ENCODE measurements at regions not wholly inside any gene's neighbourhood (a gene's known extent, or its start where the extent isn't known, plus 50 kb on each side); places are given as distances from the start of the nearest gene placed in this dataset.

- H3K27ac ChIP-seq (ENCODE audit: low read depth in 1 of 2, low read length in 2 of 2): no peak overlapping the region
- Mint-ChIP-seq H3K9me3 (no peaks in the 10 kb centered on the region), H3K4me3 (no peak overlapping the region), H3K27me3 (no peaks in the 10 kb centered on the region), H3K36me3 (ENCODE audit: low read depth) (no peaks in the 10 kb centered on the region), H3K27ac (no peak overlapping the region), H3K4me1 (ENCODE audit: low read depth) (no peaks in the 10 kb centered on the region)
- DNase-seq (no peak), ATAC-seq (ENCODE audit: poor library complexity) (no peak)
- TF ChIP-seq CTCF (IDR thresholded peaks at IDR 0.05): no peak
- CTCF ChIA-PET: no interaction called here
- intact Hi-C loops (cut with DNase I, micrococcal nuclease): no loop called here
- no peaks in the 10 kb centered on the region for H3K9me3 ChIP-seq (ENCODE audit: control insufficient read depth in 1 of 2, insufficient read depth in 1 of 2, low read length in 2 of 2)
- H3K4me1 ChIP-seq (ENCODE audit: insufficient read depth, low read length): no peaks in the 10 kb centered on the region
- H3K4me3 ChIP-seq (ENCODE audit: low read length): no peak overlapping the region
- POLR2A ChIA-PET: no interaction called here
- no peaks in the 10 kb centered on the region for H3K27me3 ChIP-seq (ENCODE audit: control insufficient read depth in 1 of 2, insufficient read depth in 2 of 2, low read length in 2 of 2)
- H3K36me3 ChIP-seq (ENCODE audit: insufficient read depth, low read length): no peaks in the 10 kb centered on the region
These were observed 72.9 kb downstream of the CLDN34 start for GRCh38 chrX:10039821-10040793.

- TF ChIP-seq CTCF (IDR thresholded peaks at IDR 0.05): no peak
- Histone ChIP-seq H3K4me3 (ENCODE audit: low read length) (no peak overlapping the region), H3K27me3 (ENCODE audit: control insufficient read depth in 1 of 2, insufficient read depth in 2 of 2, low read length in 2 of 2) (no peaks in the 10 kb centered on the region), H3K27ac (ENCODE audit: low read depth in 1 of 2, low read length in 2 of 2) (no peak overlapping the region), H3K9me3 (ENCODE audit: control insufficient read depth in 1 of 2, insufficient read depth in 1 of 2, low read length in 2 of 2) (no peaks in the 10 kb centered on the region), H3K4me1 (ENCODE audit: insufficient read depth, low read length) (no peaks in the 10 kb centered on the region), H3K36me3 (ENCODE audit: insufficient read depth, low read length) (no peaks in the 10 kb centered on the region)
- Mint-ChIP-seq H3K4me1 (ENCODE audit: low read depth) (no peaks in the 10 kb centered on the region), H3K4me3 (no peak overlapping the region), H3K27ac (no peak overlapping the region), H3K27me3 (no peaks in the 10 kb centered on the region), H3K36me3 (ENCODE audit: low read depth) (no peaks in the 10 kb centered on the region), H3K9me3 (no peaks in the 10 kb centered on the region)
- ChIA-PET CTCF (no interaction called here), POLR2A (no interaction called here)
- ATAC-seq (ENCODE audit: poor library complexity) (no peak), DNase-seq (no peak)
- intact Hi-C loops (cut with DNase I, micrococcal nuclease): no loop called here
These were observed 73.8 kb downstream of the CLDN34 start for GRCh38 chrX:10040961-10041360.

GRCh38 chrX:10041383-10041782 lies 74.2 kb downstream of the CLDN34 start:
- ChIA-PET CTCF (no interaction called here), POLR2A (no interaction called here)
- H3K27me3 Mint-ChIP-seq: no peaks in the 10 kb centered on the region
- H3K36me3 Mint-ChIP-seq (ENCODE audit: low read depth): no peaks in the 10 kb centered on the region
- Histone ChIP-seq H3K27ac (ENCODE audit: low read depth in 1 of 2, low read length in 2 of 2) (no peak overlapping the region), H3K36me3 (ENCODE audit: insufficient read depth, low read length) (no peaks in the 10 kb centered on the region), H3K4me1 (ENCODE audit: insufficient read depth, low read length) (no peaks in the 10 kb centered on the region), H3K27me3 (ENCODE audit: control insufficient read depth in 1 of 2, insufficient read depth in 2 of 2, low read length in 2 of 2) (no peaks in the 10 kb centered on the region), H3K9me3 (ENCODE audit: control insufficient read depth in 1 of 2, insufficient read depth in 1 of 2, low read length in 2 of 2) (no peaks in the 10 kb centered on the region), H3K4me3 (ENCODE audit: low read length) (no peak overlapping the region)
- no peak for DNase-seq
- H3K27ac Mint-ChIP-seq: no peak overlapping the region
- intact Hi-C loops (cut with DNase I, micrococcal nuclease): no loop called here
- no peak for ATAC-seq (ENCODE audit: poor library complexity)
- no peak for TF ChIP-seq CTCF (IDR thresholded peaks at IDR 0.05)
- H3K4me3 Mint-ChIP-seq: no peak overlapping the region
- no peaks in the 10 kb centered on the region for H3K4me1 Mint-ChIP-seq (ENCODE audit: low read depth)
- no peaks in the 10 kb centered on the region for H3K9me3 Mint-ChIP-seq
